Right lobe of liver (tissue), 4 donors: ENCODE measurements at regions not wholly inside any gene's neighbourhood (a gene's known extent, or its start where the extent isn't known, plus 50 kb on each side); places are given as distances from the start of the nearest gene placed in this dataset.

Experiments
- POLR2A ChIP-seq: fragments of 450-650 bp; IDR thresholded peaks from one replicate; pipeline ENCODE4 v1.6.1; 2017; ENCODE audit warnings: antibody characterized with exemption, mild to moderate bottlenecking
- TF ChIP-seq, protein P1 (sequence below), 4 donors: fragments of 200-600 bp in 3 of 4; fragments of 450-650 bp in 1 of 4; IDR thresholded peaks; one replicate each; pipeline versions ENCODE4 v1.5.1 to v1.8.0; 2016 to 2022; ENCODE audit warnings: antibody characterized with exemption in 4 of 4, mild to moderate bottlenecking in 2 of 4
- donor health status: DM: no; HTN: no; CAD: no.
- donor health status: DM: no; HTN: no; CAD: no.
- donor health status: DM: no; HTN: yes; CAD: no.

DNA sequence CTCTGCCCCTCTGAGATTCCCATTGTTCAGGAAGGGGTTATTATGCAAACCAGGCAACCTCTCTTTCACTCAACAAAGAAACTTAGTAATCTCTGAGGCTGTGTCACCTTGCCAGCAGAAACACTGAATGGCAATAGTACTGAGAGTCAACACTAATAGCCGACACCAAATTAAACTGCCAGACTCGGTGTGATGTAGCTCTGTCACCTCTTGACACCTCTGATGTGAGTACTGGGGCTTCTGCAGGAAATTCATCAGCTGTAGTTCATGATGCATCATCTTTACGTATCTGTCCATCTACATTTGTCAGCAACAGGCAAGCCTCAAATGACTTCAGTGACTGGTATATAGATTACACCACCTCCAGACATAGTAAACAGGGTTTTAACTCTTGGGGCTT, 65.0 kb upstream of the ONECUT1 start:
- TF ChIP-seq, protein P1, sequence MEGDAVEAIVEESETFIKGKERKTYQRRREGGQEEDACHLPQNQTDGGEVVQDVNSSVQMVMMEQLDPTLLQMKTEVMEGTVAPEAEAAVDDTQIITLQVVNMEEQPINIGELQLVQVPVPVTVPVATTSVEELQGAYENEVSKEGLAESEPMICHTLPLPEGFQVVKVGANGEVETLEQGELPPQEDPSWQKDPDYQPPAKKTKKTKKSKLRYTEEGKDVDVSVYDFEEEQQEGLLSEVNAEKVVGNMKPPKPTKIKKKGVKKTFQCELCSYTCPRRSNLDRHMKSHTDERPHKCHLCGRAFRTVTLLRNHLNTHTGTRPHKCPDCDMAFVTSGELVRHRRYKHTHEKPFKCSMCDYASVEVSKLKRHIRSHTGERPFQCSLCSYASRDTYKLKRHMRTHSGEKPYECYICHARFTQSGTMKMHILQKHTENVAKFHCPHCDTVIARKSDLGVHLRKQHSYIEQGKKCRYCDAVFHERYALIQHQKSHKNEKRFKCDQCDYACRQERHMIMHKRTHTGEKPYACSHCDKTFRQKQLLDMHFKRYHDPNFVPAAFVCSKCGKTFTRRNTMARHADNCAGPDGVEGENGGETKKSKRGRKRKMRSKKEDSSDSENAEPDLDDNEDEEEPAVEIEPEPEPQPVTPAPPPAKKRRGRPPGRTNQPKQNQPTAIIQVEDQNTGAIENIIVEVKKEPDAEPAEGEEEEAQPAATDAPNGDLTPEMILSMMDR (IDR thresholded peaks at IDR 0.05), result no peak
- no peak for TF ChIP-seq POLR2A
